NCI-H2227 treated with DMSO at 0.1 percent for 48 hours (cell line): ENCODE measurements at regions not wholly inside any gene's neighbourhood (a gene's known extent, or its start where the extent isn't known, plus 50 kb on each side); places are given as distances from the start of the nearest gene placed in this dataset.

Source experiments
- DNase-seq: peaks from one replicate; lab custom pipeline; 2025; lab: John Stamatoyannopoulos, UW

GRCh38 chr5:141800617-141801016 is 77.6 kb downstream of the PCDH1 start:
- DNase-seq = no peak

DNA sequence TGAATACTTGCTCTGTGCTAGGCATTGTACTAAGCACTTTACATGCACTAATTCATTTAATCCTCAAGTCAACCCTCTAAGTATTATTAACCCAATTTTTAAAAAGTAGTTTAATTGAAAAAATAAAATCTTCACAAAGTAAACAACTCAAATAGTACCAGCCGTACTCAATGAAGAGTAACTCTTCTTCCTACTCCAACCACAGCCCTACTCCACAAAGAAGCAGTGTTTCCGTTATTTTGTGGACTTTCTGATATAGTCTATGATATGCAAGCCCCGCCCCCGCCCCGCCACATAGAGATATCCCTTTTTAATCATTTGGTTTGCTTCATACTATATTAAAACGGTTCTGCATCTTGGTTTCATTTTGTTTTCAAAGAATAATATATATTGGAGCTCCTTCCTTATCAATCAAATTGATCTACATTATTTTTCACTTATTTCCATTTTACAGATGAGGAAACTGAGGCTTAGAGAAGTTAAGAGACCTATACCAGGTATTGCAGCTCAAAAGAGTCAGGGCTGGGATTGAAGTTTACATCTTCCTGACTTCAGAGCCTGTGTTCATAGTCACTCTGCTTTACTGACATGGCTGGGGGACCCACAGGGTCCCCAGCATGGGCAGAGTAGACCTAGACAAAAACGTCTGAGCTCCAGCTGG is 78.6 kb downstream of the PCDH1 start:
- no peak for DNase-seq

GRCh38 chr5:141797425-141797824 is 80.8 kb downstream of the PCDH1 start:
- no peak for DNase-seq

DNA sequence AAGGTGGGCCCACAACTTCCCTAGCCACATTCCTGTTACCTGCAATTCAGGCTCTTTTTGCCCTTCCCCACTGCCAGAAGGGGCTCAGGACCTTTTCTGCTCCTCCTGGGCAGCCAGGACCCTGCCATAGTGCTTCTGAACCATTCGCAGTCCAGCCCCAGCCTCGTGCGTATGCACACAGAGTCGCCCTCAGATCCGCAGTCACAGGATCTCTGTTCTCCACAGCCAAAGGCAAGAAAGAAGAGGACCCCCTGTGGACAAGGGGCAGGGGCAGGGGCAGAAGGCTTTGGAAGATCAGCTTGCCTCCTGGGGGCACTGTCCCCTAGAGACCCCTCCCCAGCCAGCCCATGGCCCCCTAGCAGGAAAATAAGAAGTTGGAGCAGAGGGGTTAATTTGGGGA is 82.8 kb downstream of the PCDH1 start:
- no peak for DNase-seq

- DNase-seq = no peak
These were observed 84.3 kb downstream of the PCDH1 start for GRCh38 chr5:141793881-141794280.

DNA sequence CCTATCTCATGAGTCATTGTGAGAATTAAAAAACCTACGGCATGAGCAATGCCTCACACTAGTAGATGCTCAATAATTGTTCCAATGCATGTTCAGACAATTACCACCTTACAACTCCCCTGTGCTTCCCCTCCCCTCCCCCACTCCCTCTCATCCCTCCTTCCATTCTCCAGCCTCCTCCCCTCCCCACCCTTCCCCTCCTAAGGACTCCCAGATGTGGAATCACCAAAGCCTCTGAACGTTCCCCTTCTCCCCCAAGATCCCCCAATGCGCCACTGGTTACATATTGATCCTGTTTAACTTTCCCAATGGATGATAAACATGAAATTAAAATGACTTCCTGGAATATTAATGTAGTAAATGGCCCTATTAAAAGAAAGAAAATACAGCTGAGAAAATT is 84.8 kb downstream of the PCDH1 start:
- DNase-seq = no peak

DNA sequence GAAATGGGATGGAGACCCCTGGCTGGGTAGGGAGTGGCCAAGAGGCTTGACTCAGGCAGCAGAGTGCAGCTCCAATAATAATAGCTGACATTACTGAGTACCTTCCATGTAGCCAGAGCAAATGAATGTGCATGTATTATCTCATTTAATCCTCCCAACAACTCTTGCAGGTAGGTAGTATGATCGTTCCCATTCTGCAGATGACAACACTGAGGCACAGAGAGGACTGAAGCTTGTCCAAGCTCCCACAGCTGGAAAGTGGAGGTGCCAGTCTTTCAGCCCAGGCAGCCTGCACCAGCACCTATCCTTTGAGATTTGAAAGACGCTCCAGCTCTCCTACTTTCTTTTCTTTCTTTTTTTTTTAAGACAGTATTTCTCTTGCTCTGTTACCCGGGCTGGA is 87.6 kb downstream of the PCDH1 start:
- no peak for DNase-seq

- no peak for DNase-seq
These were observed 88.9 kb downstream of the PCDH1 start for GRCh38 chr5:141789330-141789729.

- no peak for DNase-seq
These were observed 89.8 kb downstream of the PCDH1 start for GRCh38 chr5:141788296-141788970.

- no peak for DNase-seq
These were observed 90.8 kb downstream of the PCDH1 start for GRCh38 chr5:141787376-141787775.

GRCh38 chr5:141786700-141787099 is 91.5 kb downstream of the PCDH1 start:
- no peak for DNase-seq

- no peak for DNase-seq
These were observed 92.5 kb downstream of the PCDH1 start for GRCh38 chr5:141785711-141786110.

GRCh38 chr5:141785135-141785534 is 93.1 kb downstream of the PCDH1 start:
- no peak for DNase-seq

DNA sequence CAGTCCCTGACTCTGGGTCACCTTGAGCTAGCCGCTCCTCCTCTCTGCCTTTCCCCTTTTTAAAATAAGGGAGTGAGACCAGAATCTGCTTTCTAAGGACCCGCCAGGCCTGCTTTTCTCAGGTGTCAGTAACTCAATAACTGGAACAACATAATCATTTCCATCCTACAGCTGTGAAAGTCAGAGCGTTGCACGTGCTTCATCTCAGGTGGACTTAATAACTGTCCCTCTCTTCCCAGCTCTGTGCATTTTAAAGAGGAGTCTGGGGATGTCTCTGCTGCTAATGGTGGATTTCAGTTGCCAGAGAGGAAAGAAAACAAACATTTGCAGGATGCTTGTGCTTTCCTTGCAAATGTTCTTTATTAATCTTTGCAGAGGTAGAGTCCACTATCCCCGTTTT is 93.7 kb downstream of the PCDH1 start:
- no peak for DNase-seq

DNA sequence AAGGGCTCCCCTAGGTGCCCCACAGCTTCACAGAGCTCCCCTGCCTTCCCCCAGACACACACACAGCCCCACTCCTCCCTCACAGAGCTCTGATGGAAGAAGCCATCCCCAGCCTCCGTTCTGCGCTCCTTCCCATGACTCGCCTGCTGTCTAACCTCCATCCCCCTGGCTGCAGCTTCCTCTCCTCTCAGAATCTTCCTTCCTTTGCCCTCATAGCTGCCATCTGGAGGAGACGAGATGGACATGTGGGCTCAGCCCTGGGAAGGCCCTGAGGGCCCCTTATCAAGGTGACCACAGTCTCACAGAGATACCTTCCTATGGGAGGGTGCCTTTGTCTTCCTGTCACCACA is 94.3 kb downstream of the PCDH1 start:
- DNase-seq = no peak

- peak; percentile 39 for DNase-seq
These were observed 94.9 kb downstream of the PCDH1 start for GRCh38 chr5:141783005-141783946.

- DNase-seq = no peak
These were observed 96.3 kb downstream of the PCDH1 start for GRCh38 chr5:141781910-141782309.

- no peak for DNase-seq
These were observed 97.0 kb downstream of the PCDH1 start for GRCh38 chr5:141780952-141781781.

DNA sequence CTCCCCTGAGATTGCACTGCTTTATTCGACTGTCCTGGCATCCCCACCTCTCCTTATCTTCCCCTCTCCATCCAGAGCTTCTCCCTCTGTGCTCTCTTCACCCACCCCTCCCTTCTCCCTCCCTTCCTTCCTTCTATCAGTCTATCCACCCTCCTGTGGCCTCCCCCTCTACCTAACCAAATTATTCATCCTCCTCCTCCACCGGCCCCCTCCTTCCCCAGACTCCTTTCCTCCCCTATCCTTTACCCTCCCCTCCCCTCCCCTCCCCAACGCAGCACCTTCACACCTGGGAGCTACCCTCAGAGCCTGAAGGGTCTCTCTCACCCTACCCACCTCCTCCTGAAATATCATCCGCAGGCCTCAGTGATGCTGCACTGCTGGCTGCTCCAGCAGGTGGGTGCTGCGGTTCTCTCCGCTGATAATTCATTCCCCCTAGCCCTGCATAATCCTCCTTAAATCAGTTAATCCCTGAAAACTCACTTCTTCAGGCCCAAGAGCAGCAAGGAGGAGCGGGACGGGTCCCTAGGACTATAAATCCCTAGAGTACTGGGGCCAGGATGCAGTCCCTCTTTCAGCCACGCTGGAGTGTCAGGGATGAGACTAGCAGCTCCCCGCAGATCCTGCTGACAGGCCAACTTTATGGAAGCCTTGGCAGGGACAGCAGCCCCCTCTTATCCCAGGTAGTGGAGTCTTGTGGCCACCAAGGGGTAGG is 97.8 kb downstream of the PCDH1 start:
- DNase-seq = no peak

GRCh38 chr5:141779503-141779973 is 97.5 kb upstream of the ARAP3 start:
- no peak for DNase-seq

- no peak for DNase-seq
These were observed 96.7 kb upstream of the ARAP3 start for GRCh38 chr5:141778683-141779082.
